ENCODE measurements at regions not wholly inside any gene's neighbourhood (a gene's known extent, or its start where the extent isn't known, plus 50 kb on each side); places are given as distances from the start of the nearest gene placed in this dataset.

GRCh38 chr18:55821219-55821618 is 233.2 kb upstream of the TCF4 start:
- ATAC-seq = no peak

GRCh38 chr18:55819448-55819847 is 231.5 kb upstream of the TCF4 start:
- DNase-seq (ENCODE audit: low spot score) = no peak

More at GRCh38 chr18:55821219-55821618, 233.2 kb upstream of the TCF4 start:
- no peak for DNase-seq (ENCODE audit: low spot score)

GRCh38 chr18:55818284-55818683 is 230.3 kb upstream of the TCF4 start:
- no peak for DNase-seq (ENCODE audit: low spot score)
- no peak for ATAC-seq

More at GRCh38 chr18:55819448-55819847, 231.5 kb upstream of the TCF4 start:
- no peak for ATAC-seq

GRCh38 chr18:55811925-55812324 is 223.9 kb upstream of the TCF4 start:
- ATAC-seq (no peak), DNase-seq (ENCODE audit: low spot score) (no peak)

- ATAC-seq = no peak
- no peak for DNase-seq (ENCODE audit: low spot score)
These were observed 217.7 kb upstream of the TCF4 start for GRCh38 chr18:55805666-55806065.

DNA sequence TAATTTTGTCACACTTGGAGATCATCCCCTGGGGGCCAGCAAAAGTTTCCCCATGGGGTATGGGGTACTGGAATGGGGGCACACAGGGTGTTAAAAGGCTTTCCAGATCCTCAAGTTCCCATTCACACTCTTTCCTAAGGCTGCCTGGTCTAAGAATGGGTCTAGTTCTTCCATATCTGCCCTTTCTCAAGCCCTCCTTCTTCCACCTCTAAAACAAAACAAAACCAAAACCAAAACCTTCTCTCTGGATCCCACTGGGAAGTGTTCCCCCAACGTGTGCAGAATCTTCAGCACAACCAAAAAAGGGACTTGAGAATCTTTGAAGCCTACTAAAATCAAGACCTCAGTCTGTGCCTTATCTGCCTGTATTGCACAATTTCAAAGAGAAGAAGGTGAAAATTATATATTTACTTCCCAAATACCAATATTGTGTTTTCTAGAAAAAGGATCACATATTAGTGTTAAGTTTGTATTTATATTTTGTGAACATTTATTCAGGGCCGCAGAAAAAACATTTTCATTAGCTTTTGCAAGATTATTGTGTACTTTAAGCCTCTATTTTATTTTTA is 207.2 kb upstream of the TCF4 start:
- DNase-seq (ENCODE audit: low spot score) = no peak
- ATAC-seq = no peak

DNA sequence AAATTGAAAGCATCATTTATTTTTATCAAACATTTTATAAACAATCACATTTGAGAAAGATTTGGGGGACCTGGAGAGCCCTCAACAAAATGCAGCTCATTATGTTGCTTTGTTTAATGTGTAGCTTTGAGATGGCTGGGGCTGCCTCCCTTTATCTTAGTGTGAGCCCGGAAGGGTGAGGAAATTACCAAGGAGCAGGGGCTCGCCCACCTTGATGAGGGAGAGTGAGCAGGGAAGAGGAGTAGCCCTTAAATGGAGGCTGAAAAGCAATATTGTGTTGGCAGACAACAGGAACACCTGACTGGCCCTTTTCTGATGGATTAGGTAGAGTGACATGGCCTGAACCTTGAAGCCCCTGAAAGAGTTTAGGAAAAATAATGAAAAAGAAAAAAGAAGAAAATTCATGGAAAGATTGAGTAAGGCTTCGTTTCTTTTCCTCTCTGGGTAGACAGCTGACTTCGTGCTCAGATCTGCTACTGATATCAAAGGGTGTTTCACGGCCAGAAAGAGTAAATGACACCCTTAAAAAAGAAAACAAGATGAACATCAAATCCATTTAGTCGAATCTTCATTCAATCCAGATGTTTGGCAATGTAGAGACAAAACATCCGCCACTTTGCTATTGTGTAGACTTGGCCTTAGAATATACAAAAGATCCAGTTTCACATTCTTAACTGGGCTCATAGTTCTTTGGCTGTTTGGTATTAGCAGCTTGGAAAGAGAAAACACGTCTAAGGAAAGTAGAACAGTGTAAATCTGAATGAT is 206.5 kb upstream of the TCF4 start:
- ATAC-seq = no peak
- DNase-seq (ENCODE audit: low spot score) = no peak

DNA sequence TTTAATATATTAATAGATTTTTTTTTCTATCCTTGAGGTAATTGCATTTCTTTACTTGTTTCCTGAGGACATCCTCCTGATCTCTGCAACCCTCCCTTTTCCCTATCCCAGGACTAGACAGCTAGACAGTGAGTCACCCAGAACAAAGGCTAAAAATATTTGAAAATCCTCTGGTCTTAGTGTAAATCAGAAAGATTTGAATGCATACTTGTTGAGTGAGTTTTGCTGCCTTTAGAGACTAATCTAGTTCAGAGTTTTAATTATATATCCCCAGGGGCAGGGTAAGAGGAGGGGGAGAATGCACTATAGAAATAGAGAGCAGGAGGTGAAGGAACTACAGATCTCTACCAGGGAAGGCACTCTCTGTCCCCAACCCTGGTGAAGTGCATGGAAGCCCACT is 202.3 kb upstream of the TCF4 start:
- DNase-seq (ENCODE audit: low spot score) (no peak), ATAC-seq (no peak)

- DNase-seq (ENCODE audit: low spot score) = no peak
- ATAC-seq = no peak
These were observed 199.6 kb upstream of the TCF4 start for GRCh38 chr18:55787536-55788073.

- ATAC-seq = no peak
- no peak for DNase-seq (ENCODE audit: low spot score)
These were observed 198.8 kb upstream of the TCF4 start for GRCh38 chr18:55786651-55787272.

GRCh38 chr18:55783921-55784320 is 195.9 kb upstream of the TCF4 start:
- ATAC-seq = no peak
- no peak for DNase-seq (ENCODE audit: low spot score)

GRCh38 chr18:55781481-55781957 is 193.5 kb upstream of the TCF4 start:
- peak; percentile 45 for ATAC-seq
- no peak for DNase-seq (ENCODE audit: low spot score)

GRCh38 chr18:55780586-55781071 is 192.6 kb upstream of the TCF4 start:
- DNase-seq (ENCODE audit: low spot score) (no peak), ATAC-seq (no peak)

- peak; percentile 61 for ATAC-seq
- DNase-seq (ENCODE audit: low spot score) = no peak
These were observed 191.9 kb upstream of the TCF4 start for GRCh38 chr18:55779691-55780585.

DNA sequence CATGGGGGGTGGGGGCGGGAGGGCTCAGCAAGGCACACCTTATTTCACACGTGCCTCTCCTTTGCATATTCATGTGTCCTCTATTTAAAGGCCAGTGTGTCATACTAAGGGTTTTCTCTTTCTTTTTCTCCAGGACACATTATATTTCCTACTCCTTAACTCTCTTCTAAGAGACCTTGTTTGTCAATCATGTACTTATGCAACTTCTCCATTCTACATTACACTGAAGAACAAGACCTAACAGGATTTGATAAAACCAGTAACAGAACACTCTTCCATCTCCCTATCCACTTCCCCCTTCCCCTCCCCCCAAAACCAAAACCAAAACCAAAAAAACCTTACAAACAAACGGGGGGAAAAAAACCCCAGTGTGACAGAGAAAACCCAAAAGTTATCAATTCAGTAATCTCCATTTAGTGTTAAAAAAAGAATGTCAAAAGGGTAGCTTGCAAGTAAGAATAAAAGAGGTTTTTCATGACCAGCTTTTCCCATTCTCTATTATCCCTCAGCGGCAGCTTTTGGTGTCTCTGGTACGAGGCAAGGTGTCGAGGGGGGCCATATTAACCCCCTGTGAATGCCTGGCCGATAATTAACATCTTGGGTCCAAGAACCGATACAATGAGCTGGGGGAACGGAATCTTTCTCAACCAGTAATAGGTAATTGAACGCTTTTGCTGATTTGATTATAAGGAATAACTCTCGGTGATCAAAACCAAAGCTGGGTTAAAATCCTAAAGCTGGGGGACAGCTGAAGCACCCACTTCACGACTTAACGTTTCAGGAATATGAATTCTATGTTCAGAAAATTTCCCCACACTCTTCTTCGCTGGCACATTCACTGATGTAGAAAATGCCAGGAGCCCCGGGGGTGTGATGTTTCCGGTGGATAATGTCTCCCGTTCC is 191.0 kb upstream of the TCF4 start:
- ATAC-seq = peak; percentile 32

GRCh38 chr18:55777666-55778304 is 189.8 kb upstream of the TCF4 start:
- DNase-seq (ENCODE audit: low spot score) = no peak
- ATAC-seq = no peak

More for the DNA sequence above, 191.0 kb upstream of the TCF4 start:
- DNase-seq (ENCODE audit: low spot score) = no peak

DNA sequence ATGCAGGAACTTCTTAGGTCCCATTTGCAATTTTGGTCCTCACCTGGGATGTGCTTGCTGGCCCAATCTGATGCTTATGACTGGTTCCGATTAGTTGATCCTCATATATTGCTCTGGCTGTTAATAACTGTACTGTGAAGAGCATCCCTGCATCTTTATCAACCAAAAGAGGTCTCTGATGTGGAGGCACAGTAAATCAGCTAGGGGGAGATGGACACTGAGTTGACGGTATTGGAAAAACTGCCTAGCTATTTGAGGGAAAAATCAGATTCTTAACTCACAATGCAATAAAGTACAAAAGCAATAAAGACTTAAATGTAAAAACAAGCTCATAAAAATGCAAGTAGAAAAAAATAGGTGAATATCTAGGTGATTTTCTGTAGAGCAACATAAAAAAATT is 188.0 kb upstream of the TCF4 start:
- DNase-seq (ENCODE audit: low spot score) (no peak), ATAC-seq (no peak)

GRCh38 chr18:55774505-55774904 is 186.5 kb upstream of the TCF4 start:
- no peak for ATAC-seq
- no peak for DNase-seq (ENCODE audit: low spot score)

- ATAC-seq (no peak), DNase-seq (ENCODE audit: low spot score) (no peak)
These were observed 180.3 kb upstream of the TCF4 start for GRCh38 chr18:55768255-55768654.

Measured in left lobe of liver (tissue), 2 donors.